GM19395 (cell line): ENCODE measurements at regions not wholly inside any gene's neighbourhood (a gene's known extent, or its start where the extent isn't known, plus 50 kb on each side); places are given as distances from the start of the nearest gene placed in this dataset.

Source experiments
- ATAC-seq: cut with Tn5 transposase; IDR thresholded peaks from one replicate; pipeline ENCODE4 v1.9.1; 2021; ENCODE audit warnings: mild to moderate bottlenecking, moderate library complexity; ENCODE audit not compliant: unreplicated experiment

DNA sequence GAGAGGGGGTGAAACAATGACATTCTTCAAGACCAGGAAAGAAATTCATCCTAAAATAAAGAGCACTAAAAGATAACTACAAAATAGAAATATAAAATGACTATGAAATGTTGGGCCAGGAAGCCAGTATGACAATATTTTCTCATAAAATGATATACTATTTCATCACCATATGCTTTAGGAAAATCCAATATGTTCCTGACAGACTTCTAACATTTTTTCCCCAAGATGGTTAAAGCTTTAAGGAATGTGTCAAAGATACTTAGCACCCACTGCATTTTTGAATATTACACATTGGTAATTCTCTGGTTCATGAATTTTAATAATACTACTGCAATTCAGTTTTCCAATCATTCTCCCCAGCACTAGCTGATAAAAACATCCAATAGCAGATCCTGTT lies 87.7 kb upstream of the PLEKHG7 start:
- ATAC-seq, result no peak

- no peak for ATAC-seq
These were observed 88.3 kb upstream of the PLEKHG7 start for GRCh38 chr12:92614502-92614901.

DNA sequence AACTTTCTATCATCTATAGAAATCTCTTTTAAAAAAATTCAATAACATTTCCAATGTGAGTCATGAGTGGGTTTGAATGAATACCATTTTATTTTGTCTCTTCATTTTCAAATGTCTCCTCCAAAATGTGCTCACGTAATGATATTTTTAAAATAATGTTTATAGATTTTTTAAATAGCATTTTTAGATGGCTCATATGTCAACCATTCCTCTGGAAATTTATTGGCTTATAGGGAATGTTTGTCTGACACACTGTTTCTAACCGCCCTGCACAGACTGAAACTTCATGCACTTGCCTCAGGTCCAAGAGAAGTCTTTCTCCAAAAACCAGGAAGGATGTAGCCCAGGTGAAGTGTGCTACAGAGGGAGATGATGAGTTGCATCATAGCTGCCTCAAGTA lies 88.8 kb upstream of the PLEKHG7 start:
- ATAC-seq, result no peak

GRCh38 chr12:92612611-92613010 lies 90.2 kb upstream of the PLEKHG7 start:
- ATAC-seq, result no peak

DNA sequence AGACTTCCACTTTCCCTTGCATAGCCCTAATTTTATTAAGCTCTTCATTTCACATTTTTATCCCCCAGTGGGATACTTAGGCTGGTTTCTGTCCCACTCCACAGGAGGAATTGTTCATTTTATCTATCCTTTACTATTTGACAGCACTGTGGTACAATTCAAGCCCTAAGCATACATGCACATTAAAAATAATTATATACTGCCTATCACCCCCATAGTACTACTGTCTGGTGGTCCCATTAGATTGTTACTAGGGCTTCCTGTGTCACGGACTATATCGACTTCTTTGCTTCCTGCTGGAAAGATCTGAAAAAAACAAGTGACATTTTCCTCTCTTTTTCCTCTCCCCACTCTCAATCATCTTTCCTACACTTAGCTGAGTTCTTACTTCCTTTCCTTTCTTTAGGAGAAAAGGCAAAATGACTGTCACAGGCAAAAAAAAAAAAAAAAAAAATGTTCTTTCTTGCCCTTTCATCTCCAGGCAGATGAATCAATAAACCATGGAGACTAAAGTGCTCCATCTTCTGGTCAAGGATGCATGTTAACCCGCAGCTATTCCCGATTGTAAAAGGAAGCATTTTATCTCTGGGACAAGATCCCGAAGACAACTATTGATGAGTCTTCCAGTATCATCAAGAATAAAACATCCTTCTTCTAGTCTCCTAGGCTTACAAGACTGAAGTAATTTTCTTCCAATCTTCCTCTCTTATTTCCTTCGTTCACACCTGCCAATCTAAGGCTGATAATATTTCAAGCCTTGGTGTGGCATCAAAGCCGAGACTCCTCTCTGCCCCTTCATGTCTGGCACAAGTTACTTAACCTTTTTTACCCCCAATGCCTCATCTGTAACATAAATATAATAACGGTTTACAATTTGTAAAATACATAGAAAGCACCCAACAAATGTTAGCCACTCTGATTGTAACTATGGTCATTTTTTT lies 94.4 kb upstream of the PLEKHG7 start:
- no peak for ATAC-seq

- no peak for ATAC-seq
These were observed 95.8 kb upstream of the PLEKHG7 start for GRCh38 chr12:92606956-92607355.

GRCh38 chr12:92605621-92606170 lies 97.1 kb upstream of the PLEKHG7 start:
- no peak for ATAC-seq

DNA sequence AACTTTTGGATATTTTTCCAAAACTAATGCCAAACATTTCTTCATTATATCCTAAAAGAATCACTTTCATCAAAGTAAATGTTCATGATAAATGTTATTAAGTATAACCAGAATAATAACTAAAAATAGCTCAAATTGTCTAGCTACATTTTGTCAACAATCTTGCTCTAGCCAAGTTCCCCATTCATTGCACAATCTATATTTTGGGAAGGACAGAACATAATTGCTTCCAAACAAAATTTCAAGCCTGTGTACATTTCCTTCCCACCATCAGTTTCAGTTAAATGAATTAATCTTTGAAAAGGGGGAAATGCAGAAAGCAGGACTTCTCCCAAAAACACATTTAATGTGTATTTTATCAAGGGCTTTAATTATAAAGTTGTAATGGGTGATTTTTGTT lies 98.0 kb upstream of the PLEKHG7 start:
- no peak for ATAC-seq

GRCh38 chr12:92603741-92604432 lies 98.9 kb upstream of the PLEKHG7 start:
- no peak for ATAC-seq

- ATAC-seq, result no peak
These were observed 99.7 kb upstream of the PLEKHG7 start for GRCh38 chr12:92602930-92603623.

GRCh38 chr12:92602476-92602875 lies 100.3 kb upstream of the PLEKHG7 start:
- ATAC-seq, result no peak

DNA sequence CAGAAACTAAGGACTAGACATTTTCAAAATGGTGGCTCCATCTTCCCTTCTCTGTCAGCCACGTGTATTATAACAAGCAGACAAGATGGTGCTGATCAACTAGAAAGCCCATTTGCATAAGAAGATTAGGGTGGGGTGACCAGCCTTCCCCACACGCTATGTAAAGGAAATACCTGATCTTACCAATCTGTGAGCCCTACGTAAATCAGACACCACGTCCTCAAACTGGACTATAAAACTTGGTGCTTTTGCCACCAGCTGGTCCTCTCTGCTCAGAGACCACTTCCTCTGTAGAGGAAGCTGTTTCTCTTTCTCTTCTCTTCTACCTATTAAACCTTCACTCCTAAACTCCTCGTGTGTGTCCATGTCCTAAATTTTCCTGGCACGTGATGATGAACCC lies 101.1 kb upstream of the PLEKHG7 start:
- no peak for ATAC-seq

DNA sequence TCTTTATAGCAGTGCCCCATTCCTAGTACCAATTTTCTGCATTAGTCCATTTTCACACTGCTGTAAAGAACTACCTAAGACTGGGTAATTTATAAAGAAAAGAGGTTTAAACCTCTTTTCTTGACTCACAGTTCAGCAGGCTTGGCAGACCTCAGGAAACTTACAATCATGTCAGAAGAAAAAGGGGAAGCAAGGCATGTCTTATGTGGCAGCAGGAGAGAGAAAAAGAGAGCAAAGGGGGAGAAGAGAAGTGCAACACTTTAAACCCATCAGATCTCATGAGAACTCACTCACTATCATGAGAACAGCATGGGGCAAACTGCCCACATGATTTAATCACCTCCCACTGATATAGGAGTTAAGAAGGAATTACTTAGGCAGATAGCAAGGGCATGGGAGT lies 101.6 kb upstream of the PLEKHG7 start:
- no peak for ATAC-seq

DNA sequence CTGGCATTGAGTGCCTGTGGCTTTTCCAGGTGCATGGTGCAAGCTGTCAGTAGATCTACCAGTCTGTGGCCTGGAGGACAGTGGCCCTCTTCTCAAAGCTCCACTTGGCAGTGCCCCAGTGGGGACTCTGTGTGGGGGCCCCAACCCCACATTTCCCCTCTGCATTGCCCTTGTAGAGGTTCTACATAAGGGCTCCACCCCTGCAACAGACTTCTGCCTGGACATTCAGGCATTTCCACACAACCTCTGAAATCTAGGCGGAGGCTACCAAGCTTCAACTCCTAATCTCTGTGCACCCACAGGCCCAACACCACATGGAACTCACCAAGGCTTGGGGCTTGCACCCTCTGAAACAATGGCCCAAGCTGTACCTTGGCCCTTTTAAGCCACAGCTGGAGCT lies 102.7 kb upstream of the PLEKHG7 start:
- no peak for ATAC-seq

DNA sequence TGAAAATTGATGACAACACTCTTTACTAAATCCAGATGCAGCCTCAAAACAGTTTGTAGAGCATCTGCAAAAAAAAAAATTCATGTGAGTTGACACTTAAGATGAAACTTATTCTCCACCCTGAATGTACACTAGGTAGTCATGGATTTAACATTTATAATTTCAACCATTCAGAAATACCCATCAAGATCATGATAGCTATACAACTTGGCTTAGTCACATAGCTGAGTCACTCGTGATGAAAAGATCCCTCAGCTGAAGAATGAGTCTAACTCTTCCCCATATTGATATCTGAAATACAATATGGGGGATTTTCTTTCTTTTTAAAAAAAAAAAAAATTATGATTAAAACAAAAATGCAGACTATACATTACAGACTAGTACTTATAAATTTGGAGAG lies 104.8 kb upstream of the PLEKHG7 start:
- no peak for ATAC-seq

- ATAC-seq, result no peak
These were observed 105.7 kb upstream of the PLEKHG7 start for GRCh38 chr12:92597118-92597517.

DNA sequence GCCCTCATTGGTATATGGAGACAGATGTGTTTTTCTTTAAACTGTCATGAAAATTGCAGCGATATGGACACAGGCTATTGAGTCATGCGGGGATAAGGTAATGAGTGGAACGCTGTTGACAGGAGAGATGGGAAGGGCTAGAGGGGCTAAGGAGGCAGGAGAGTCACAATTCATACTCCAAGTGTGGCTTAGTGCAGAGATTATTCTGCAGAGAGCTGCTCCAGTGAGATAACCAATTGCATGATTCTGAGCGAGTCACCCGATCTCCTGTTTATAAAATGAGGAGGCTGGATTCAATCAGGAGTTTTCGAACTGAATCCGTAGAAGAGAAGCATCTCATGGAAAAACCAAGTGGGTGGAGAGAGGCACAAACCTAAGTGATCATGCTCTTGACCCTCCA lies 106.4 kb upstream of the PLEKHG7 start:
- ATAC-seq, result no peak

GRCh38 chr12:92595663-92596062 lies 107.1 kb upstream of the PLEKHG7 start:
- ATAC-seq, result no peak

DNA sequence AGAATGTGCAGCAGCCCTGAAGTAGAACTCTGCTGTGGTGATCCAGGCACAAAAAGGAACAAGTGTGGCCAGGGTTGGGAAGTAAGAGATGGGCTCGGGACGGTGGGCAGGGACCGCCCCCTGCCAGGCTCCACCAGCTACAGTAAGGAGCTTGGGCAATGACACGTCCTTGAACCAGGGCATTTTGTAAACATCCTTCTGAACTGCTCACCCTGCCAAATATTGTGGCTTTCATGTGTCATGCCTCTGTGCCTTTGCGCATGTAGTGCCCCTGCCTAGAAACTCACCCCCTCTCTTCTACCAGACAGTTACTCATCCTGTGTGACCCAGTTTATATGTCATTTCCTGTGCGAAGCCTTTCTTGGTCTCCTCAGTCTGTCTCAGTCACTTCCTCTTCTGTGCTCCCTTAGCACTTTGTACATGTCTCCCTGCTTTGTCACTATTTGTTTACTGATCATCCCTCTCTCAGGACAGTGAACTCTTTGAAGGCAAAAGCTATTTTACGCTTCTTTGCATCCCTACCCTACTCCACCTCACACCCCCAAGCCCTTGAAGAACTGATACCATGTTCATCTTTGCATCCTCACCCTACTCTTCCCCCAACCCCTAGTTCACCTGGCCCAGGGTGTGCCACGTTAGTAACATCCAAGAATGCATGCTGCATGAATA lies 108.9 kb upstream of the PLEKHG7 start:
- peak; percentile 100 for ATAC-seq

DNA sequence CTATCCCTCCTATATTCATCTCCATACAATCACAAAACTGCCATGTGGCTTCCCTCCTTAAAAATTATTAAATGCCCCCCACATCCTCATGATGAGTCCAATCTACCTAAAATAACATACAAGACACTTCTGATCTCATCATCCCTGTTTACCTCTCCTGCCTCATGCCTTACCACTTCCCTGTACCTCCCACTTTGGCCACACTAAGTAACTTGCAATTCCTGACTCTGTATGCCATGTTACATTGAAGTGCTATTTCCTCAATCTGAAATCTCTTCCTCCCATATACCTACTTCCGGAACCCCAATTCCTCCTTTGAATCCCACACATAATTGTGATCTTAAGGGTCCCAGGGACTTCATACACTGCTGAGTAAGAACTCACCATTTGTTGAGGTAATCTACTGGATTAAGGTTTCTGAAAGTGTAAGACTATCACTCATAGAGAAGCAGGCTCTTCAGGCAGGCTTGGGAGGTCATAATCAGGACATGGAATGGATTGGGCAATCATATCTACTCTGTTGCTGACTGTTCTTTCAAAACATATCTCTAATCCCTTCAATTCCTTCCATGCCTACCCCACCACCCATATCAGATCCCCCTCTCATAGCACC lies 117.6 kb upstream of the PLEKHG7 start:
- no peak for ATAC-seq
